ENCODE measurements at regions not wholly inside any gene's neighbourhood (a gene's known extent, or its start where the extent isn't known, plus 50 kb on each side); places are given as distances from the start of the nearest gene placed in this dataset.

DNA sequence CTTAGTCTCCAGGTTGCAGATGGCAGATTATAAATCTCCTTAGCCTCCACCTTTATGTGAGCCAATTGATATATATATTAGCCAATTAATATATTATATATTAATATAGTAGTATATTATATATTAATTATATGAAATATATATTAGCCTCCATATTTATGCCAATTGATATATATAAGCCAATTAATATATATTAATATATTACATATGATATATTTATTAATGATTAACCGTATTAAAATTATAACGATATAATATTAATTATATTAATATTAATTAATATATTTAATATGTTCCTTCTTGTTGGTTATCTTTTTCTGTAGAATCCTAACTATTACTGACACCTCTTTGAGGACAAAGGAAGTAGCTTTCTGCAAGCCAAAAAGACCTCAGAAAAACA, 972.5 kb downstream of the GBE1 start:
- DNase-seq, result no peak
- Histone ChIP-seq H3K9me2 (ENCODE audit: insufficient read depth) (no peaks in the 10 kb centered on the region), H4K20me1 (ENCODE audit: insufficient read depth) (no peaks in the 10 kb centered on the region), H3K27me3 (replicated peaks; ENCODE audit: insufficient read depth) (no peaks in the 10 kb centered on the region), H3K9me3 (ENCODE audit: low read depth) (no peaks in the 10 kb centered on the region), H2AFZ (no peak overlapping the region), H3K36me3 (ENCODE audit: low read depth) (no peaks in the 10 kb centered on the region; the same call in 1 of the 2 replicates), H3K27ac (no peak overlapping the region), H3K79me2 (ENCODE audit: insufficient read depth) (no peaks in the 10 kb centered on the region), H3K4me1 (ENCODE audit: insufficient read depth) (no peaks in the 10 kb centered on the region), H3K9ac (no peak overlapping the region), H3K4me2 (ENCODE audit: unreplicated experiment) (no peak overlapping the region), H3K4me3 (no peak overlapping the region), H3F3A (ENCODE audit: insufficient read depth) (no peaks in the 10 kb centered on the region)
- TF ChIP-seq EZH2 (IDR thresholded peaks at IDR 0.05; ENCODE audit: insufficient read depth, poor library complexity, severe bottlenecking), result no peak
- no peak for TF ChIP-seq EZH2phosphoT487 (IDR thresholded peaks at IDR 0.05; ENCODE audit: insufficient read depth, low read depth)
- in situ Hi-C loops (cut with MboI), result no loop called here
- 79 to 88% methylated on average over 2 of the region's 2 CpGs for WGBS, 2 experiments (ENCODE audit: low coverage in 1 of 2, low lambda C conversion rate in 2 of 2, missing lambda C conversion rate in 2 of 2)

DNA sequence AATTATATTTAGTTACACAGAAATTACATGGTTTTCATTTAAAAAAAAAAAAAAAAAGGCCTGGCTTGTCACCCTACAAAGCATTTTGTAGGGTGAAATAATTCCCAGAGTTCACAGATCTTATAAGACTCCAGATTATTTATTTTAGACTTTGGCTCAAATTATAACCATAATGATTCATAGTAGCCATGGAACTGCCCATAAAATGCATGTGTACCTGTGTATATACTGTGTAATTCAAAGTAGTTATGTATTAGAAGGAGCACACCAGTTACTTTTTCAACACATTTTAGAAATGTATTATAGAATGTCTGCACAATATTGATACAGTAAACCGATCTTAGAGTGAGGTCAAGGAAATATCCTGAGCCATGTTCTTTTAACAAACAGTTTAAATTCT, 975.6 kb downstream of the GBE1 start:
- no peak for TF ChIP-seq EZH2phosphoT487 (IDR thresholded peaks at IDR 0.05; ENCODE audit: insufficient read depth, low read depth)
- Histone ChIP-seq H3K9me3 (ENCODE audit: low read depth) (no peaks in the 10 kb centered on the region), H3K9ac (no peak overlapping the region), H3K27ac (no peak overlapping the region), H4K20me1 (ENCODE audit: insufficient read depth) (no peaks in the 10 kb centered on the region), H3K79me2 (ENCODE audit: insufficient read depth) (no peaks in the 10 kb centered on the region), H3K36me3 (ENCODE audit: low read depth) (no peaks in the 10 kb centered on the region; the same call in 1 of the 2 replicates), H3K27me3 (replicated peaks; ENCODE audit: insufficient read depth) (no peaks in the 10 kb centered on the region), H2AFZ (no peak overlapping the region), H3K4me3 (no peak overlapping the region), H3K4me1 (ENCODE audit: insufficient read depth) (no peaks in the 10 kb centered on the region), H3F3A (ENCODE audit: insufficient read depth) (no peaks in the 10 kb centered on the region), H3K9me2 (ENCODE audit: insufficient read depth) (no peaks in the 10 kb centered on the region), H3K4me2 (ENCODE audit: unreplicated experiment) (no peak overlapping the region)
- DNase-seq, result no peak
- WGBS, 2 experiments (ENCODE audit: low coverage in 1 of 2, low lambda C conversion rate in 2 of 2, missing lambda C conversion rate in 2 of 2), result 57 to 59% methylated on average over 1 of the region's 1 CpG
- in situ Hi-C loops (cut with MboI), result no loop called here

GRCh38 chr3:80785475-80785874, 976.0 kb downstream of the GBE1 start:
- Histone ChIP-seq H3K27me3 (replicated peaks; ENCODE audit: insufficient read depth) (no peaks in the 10 kb centered on the region), H3K4me1 (ENCODE audit: insufficient read depth) (no peaks in the 10 kb centered on the region), H3K4me3 (no peak overlapping the region), H3K79me2 (ENCODE audit: insufficient read depth) (no peaks in the 10 kb centered on the region), H3F3A (ENCODE audit: insufficient read depth) (no peaks in the 10 kb centered on the region), H3K9me2 (ENCODE audit: insufficient read depth) (no peaks in the 10 kb centered on the region), H3K4me2 (ENCODE audit: unreplicated experiment) (no peak overlapping the region), H3K27ac (no peak overlapping the region), H4K20me1 (ENCODE audit: insufficient read depth) (no peaks in the 10 kb centered on the region), H3K36me3 (ENCODE audit: low read depth) (no peaks in the 10 kb centered on the region; the same call in 1 of the 2 replicates), H3K9ac (no peak overlapping the region), H2AFZ (no peak overlapping the region), H3K9me3 (ENCODE audit: low read depth) (no peaks in the 10 kb centered on the region)
- TF ChIP-seq EZH2 (IDR thresholded peaks at IDR 0.05; ENCODE audit: insufficient read depth, poor library complexity, severe bottlenecking) (no peak), EZH2phosphoT487 (IDR thresholded peaks at IDR 0.05; ENCODE audit: insufficient read depth, low read depth) (no peak)
- peak; percentile 9 for DNase-seq
- WGBS, 2 experiments (ENCODE audit: low coverage in 1 of 2, low lambda C conversion rate in 2 of 2, missing lambda C conversion rate in 2 of 2), result 40 to 44% methylated on average over 3 of the region's 3 CpGs
- in situ Hi-C loops (cut with MboI), result no loop called here

DNA sequence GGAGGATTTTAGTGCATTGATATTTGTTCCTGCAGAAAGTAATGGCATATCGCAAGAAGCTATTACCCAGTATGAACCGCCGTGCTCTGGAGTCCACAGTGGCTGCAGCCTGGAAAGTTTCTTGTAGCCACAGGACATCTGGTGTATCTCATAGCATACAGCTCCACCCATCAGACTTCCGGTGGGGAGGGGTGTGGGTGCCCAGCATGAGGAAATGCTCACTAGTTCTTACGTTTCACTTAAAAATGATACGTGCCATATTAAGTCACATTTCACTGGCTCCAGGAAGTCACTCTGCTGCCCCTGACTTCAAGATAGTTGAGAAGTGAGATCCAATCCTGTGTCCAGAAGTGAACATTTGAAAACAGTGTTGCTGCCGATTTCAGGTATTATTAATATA, 990.4 kb downstream of the GBE1 start:
- WGBS, 2 experiments (ENCODE audit: low coverage in 1 of 2, low lambda C conversion rate in 2 of 2, missing lambda C conversion rate in 2 of 2), result 10 to 11% methylated on average over 7 of the region's 7 CpGs
- Histone ChIP-seq H3K79me2 (ENCODE audit: insufficient read depth) (peaks cover 49% of the 10 kb centered on the region), H3K9me2 (ENCODE audit: insufficient read depth) (no peaks in the 10 kb centered on the region), H3K36me3 (ENCODE audit: low read depth) (no peaks in the 10 kb centered on the region), H4K20me1 (ENCODE audit: insufficient read depth) (no peaks in the 10 kb centered on the region), H3K9me3 (ENCODE audit: low read depth) (no peaks in the 10 kb centered on the region), H3K9ac (peak overlapping the region; percentile 86), H3K4me3 (peak overlapping the region; percentile 83), H2AFZ (peak overlapping the region; percentile 77), H3K27ac (peak overlapping the region; percentile 86), H3K4me2 (ENCODE audit: unreplicated experiment) (peak overlapping the region; percentile 75), H3K4me1 (ENCODE audit: insufficient read depth) (0 out of 2 replicates have a peak, but pooled peaks cover 5% of the 10 kb centered on the region), H3K27me3 (replicated peaks; ENCODE audit: insufficient read depth) (no peaks in the 10 kb centered on the region), H3F3A (ENCODE audit: insufficient read depth) (peaks cover 9% of the 10 kb centered on the region; the same call in 1 of the 2 replicates)
- in situ Hi-C loops (cut with MboI), result no loop called here
- peak; percentile 82 for DNase-seq
- TF ChIP-seq EZH2phosphoT487 (IDR thresholded peaks at IDR 0.05; ENCODE audit: insufficient read depth, low read depth), result no peak
- TF ChIP-seq EZH2 (IDR thresholded peaks at IDR 0.05; ENCODE audit: insufficient read depth, poor library complexity, severe bottlenecking), result no peak
